Right hindlimb (tissue), 1 donor: ENCODE measurements at regions not wholly inside any gene's neighbourhood (a gene's known extent, or its start where the extent isn't known, plus 50 kb on each side); places are given as distances from the start of the nearest gene placed in this dataset.

Source experiments
- DNase-seq: peaks from one replicate; pipeline ENCODE4 v3.0.0-alpha.2; 2018

DNA sequence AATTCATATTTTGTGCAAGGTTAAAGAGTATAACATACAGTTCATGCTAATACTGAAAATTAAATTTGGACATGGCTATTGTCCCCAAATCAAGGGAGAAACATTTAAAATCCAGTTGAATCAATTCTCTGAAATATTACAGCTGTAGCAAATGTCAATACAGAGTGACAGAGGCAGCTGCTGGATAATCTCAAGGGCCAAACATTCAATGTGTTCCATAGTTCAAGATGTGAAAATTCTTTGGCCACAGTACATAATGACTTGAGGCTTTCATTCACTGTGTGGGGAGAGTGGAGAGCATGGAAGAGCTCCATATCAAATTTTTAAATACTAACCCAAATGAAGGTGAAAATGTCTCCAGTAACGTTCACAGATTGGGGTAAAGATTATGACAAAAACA, 1192.8 kb upstream of the CADM2 start:
- DNase-seq: peak; percentile 29

DNA sequence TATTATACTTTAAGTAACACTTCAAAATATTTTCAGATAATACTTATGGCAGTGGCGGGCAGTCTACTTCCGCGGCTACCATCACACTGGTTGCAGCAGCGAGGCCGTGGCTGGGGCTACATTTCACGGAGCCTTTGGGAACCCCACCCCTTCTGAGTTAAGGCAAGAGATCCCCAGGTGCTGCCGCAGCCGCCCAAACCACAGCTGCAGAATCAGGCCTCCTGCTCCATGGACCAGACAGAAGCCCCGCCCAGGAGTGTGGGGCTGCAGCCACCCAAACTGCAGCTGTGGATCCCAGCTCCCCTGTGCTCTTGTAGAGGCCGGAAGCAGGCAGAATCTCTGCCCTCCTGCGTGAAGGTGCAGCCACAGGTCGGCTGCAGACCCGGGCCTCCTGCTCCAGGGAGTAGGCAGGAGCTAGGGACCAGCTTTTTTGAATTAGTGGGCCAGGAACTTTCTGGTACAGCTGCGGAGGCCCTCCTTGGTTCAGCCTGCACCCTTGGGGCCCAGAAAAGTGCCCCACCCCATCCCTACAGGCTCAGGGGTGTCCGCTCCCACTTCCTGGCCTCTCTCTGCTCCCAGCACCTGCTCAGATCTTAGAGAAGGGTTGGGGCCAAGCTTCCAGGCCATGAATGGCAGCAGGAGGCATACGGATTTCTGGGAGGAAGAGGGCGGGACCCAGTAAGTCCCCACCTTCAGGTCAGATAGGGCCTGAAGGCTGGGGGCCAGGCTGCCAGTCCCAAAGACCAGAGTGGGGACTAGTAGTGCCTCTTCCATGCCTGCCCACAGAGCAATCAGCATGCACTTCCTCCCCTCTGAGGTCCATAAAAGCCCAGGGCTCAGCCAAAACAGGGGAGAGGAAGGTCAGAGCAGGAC, 1188.8 kb upstream of the CADM2 start:
- no peak for DNase-seq

DNA sequence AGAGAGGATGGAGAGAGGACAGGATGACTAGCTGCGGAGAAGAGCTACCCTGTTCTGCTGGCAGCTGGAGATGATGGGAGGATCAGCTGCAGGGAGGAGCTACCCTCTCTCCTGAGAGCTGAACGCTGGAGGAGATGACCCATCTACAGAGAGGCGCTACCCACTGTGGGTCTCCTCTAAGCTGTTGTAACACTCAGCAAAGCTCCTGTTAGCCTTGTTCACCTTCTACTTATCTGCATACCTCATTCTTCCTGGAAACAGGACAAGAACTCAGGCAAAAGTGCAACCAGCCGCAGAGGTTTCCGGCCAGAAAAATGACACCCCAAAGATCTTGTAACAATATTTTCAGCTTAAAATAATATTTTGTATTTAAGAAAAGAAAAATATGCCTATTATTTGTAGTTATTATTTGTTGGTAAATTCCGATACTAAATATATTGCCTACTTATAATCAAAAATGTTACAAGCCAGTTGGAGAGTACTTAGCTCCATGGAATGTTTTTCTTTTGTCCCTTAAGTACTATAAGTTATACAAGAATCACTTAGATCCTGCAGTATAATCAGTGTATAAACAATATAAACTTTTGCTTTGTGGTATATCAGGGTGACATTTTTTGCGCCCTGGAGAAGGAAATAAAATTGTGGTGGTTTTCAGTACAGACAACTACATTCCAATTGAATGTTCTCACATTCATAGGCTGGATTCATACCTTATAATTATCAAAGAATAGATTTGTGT, 1188.0 kb upstream of the CADM2 start:
- DNase-seq: no peak

DNA sequence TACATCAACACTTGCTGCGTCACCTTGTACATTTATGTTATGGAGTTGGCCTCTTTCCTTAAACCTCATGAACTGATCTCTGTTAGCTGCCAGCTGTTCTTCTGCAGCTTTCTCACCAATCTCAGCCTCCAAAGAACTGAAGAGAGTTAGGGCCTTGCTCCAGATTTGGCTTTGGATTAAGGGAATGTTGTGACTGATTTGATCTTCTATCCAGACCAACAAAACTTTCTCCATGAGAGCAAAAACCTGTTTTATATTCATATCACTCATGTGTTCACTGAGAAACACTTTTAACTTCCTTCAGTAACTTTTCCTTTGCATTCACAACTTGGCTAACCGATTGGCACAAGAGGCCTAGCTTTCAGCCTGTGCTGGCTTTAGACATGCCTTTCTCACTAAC, 1156.0 kb upstream of the CADM2 start:
- no peak for DNase-seq

DNA sequence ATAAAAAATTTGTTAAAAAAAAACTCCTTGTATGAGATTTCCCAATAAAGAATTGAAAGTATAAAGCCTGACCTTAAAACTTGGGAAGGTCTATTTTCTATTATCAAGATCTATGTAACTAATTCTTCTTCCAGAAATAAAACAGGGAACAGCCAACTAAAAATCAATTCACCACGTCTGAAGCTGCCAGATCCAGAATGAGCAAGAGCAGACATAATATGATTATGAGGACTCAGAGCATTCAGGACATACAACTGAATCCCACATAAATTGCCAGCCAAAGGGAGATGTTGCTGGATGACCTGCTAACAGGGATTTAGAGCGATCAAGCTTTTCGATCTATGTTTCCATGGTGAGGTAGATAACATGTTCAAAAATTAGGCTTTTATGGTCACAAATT, 1151.3 kb upstream of the CADM2 start:
- no peak for DNase-seq

DNA sequence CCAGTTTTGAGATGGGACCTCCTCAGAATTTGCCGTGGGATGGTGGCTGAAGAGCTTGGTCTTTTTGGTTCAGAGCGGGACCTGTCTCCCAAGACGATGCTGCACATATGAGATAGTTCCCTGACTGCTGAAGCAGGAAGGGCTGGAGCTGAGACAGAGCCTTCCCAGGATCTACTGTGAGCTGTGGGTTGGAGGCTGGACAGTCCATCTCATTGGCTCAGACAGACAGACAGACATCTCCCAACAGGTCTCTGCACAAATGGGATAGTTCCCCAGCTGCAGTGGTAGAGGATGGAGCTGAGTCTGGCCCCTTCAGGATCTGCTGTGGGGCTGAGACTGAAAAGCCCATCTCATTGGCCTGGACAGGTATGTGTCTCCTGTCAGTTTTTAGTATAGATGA, 1145.6 kb upstream of the CADM2 start:
- DNase-seq: no peak

DNA sequence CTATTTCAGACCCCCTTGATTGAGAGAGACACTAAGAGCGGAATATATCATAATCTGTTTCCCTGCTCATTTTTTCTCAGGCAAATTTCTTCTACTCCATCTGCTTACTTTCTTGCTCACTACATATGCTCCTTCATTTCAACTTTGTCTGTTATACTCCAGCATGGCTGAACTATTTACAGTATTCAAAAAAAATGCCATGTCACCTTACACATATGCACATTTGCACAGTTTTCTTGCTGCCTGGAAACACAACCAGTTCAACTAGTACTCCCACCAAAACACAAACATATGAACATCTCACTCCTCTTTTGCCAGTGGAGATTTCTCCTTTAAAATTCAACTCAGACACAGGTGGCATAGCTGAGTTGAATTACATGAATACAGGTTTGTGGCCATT, 1142.1 kb upstream of the CADM2 start:
- DNase-seq: no peak

DNA sequence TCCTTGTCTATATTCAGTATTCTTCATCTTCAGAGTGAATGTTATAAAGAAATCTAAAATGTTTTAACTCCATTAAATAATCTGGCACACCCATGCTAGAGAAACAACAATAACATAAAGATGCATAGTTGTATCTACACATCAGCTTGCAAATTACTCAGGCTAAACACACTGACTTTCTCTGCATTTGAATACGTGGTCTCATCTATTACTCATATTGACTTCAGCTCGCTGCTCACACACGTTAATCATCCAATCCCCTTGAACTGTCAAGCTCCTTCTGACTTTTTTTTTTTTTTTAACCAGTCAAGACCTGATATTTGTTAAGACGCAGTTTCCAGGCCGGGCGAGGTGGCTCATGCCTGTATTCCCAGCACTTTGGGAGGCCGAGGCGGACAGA, 1137.3 kb upstream of the CADM2 start:
- DNase-seq: no peak

DNA sequence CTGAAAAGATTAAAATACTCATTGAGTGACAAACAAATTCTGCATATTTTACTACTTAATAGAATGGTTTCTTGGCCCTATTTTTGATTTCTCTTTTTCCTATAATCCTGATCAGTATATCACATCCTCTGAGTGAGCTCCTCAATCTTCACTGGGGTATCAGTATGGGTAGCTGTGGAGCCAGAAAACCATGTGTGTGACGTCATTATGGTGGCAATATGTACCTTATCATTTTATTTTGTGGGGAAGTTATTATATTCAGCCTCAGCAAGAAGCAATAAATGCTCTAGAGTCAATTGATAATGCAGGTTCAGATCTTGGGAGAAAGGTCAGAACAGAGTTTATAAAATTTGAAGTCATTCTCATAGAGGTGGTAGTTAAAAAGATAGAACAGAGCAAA, 1135.7 kb upstream of the CADM2 start:
- DNase-seq: no peak

DNA sequence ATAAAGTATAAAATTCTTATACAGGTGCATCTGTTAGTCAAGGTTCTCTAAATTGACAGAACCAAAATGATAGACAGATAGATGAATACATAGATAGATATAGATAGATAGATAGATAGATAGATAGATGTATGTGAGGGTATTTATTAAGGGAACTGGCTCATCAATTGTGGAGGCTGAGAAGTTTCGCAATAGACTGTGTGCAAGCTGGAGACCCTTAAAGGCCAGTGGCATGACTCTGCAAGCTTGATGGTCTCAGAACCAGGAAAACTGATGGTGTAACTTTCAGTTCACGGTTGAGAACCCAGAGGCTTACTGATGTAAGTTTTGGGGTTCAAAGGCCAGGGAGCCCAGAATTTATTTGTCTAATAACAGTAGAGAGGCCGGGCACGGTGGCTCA, 1123.7 kb upstream of the CADM2 start:
- DNase-seq: no peak

DNA sequence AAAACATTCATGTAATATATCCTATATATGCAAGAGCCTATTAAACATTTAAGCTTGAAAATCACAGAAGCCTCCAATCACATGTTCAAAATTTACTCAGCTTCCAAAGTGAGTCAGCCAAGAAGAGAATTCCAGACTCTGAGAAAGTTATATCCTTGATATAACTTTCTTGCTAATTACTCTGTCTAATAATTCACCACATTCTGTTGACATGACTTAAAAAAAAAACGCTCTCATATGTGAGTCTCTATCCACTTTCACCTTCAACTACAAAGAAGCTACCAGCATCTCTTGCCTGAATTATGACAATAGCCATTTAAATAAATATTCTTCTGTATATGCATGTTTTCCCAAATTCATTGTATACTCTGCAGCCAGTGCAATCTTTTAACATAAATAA, 1116.3 kb upstream of the CADM2 start:
- no peak for DNase-seq

DNA sequence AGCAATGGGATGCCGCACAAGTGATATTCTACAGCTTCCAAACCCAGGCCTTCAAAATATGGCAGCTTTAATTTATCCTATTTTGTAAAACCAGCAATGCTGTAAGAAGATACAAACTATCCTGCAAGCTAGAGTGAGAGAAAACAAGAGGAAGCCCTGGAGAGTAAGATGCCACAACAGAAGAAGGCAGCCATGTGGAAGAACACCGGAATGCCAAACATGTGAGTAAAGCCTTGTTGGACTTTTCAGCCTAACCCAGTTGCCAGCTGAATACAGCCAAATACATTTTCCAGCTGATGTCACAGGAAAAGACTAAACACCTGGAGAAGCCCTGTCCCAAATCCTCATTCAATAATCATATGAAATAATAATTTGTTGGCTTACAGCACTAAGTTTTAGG, 1115.1 kb upstream of the CADM2 start:
- DNase-seq: no peak

DNA sequence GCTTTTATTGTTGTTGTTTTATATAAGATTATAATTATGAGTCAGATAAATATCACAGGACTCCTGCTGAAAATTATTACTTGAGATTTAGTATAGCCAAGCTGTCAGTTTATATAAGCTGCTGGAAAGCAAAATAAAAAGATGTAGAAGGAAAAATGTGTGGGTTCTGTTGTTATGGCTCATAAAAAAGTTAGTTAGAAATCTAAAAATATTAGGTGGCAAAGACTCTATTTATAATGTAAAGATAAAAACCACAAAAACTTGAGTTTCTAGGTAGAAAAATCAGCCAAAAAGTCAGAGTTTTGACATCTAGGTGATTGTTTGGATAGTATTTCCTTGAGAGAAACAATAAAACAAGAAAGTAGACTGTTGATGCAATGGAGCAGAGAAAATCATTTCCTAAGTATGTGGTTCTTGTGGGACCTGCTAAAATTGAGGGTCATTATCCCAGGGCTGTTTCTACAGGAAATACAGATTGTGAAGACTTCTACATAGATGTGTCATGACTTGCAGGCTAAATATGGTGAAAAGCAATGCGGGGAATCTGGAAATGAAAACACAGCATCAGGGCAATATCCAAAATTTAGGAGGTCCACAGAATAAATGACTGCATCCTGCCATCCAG, 1109.6 kb upstream of the CADM2 start:
- DNase-seq: no peak

DNA sequence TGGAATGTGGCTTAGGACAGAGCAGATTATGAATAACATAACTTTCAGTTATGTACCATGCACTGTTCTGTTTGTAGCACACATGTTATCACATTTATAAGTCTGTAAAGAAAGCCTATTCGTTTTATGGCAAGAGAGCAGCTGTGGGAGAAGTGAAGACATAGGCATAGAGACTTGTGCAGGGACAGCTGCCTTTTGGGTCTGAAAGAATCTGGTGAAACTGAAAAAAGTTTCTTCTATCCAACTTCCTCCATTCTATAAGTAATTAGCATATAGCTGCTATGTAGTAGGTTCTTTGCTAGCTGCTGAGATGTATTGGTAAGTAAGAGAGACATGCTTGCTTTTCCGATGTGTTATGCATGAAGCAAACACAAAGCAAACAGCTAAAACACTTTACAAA, 1095.4 kb upstream of the CADM2 start:
- DNase-seq: no peak

DNA sequence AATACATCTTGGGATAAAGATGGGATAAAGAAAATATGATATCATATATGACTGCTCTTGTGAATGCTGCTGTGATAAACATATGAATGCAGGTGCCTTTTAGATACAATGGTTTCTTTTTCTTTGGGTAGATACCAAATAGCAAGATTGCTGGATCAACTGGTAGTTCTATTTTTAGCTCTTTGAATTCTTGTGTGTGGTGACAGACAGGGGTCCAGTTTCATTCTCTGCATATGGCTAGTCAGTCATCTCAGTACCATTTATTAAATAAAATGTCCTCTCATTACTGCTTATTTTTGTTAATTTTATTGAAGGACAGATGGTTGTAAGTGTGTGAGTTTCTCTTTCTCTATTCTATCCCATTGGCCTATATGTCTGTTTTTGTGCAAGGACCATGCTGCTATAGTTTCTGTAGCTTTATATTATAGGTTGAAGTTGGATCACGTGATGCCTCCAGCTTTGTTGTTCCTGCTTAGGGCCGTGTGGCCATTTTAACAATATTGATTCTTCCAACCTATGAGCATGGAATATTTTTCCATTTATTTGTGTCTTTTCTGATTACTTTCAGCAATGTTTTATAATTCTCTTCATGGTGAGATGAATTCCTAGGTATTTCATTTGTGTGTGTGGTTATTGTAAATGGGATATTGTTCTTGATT, 1089.8 kb upstream of the CADM2 start:
- DNase-seq: no peak

DNA sequence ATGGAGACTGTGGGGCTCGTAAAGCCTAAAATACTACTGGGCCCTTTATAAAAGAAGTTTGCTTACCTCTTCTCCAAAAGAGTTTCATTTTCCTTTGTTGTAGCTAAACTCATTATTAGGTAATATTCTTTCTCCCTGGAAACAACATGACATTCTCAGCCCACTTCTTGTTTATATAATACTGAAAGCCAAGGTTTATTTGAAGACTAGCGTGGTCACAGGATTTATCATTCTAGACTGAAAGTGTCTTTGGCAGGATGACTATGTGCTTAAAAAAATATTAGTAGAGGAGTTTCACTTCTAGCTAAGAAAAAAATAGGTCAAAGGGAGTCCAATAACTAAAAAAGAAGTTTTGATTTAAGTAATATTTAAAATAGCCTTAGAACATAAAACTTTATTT, 1085.2 kb upstream of the CADM2 start:
- DNase-seq: no peak

DNA sequence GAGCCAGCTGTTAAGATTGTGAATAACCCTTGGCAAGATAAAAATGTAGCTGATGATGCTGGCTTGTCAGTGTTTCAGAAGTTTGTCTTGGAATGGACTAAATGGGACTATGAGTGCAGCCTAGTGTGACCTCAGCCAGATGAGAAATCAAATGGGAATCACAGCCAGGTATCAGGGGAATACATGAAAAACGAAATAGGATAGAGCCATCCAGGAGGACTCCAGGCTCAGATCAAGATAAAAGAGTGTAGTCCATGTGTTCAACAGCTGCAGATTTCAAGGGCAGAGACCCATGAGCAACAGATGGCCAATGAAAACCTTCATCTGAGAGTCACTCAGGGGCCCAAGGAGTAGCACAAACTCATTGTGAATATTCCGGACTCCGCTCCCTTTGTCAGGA, 1080.9 kb upstream of the CADM2 start:
- DNase-seq: peak; percentile 48

DNA sequence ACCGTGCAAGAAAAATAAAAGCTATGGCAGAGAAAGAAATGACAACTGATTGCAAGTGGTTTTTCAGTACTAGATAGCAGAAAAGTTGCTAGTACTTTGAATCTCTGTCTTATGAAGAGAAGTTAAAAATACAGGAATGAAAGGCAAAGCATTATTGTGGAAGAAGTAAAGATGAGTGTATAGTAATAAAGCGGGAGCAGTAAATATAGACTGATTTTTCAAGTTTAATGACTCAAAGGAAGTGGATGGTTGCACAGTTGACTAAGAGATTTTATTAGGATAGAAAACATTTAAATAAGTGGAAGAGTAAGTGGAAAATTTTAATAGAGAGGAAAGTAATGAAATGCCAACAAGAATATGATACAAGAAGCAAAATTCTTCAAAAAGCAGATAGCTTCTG, 1076.1 kb upstream of the CADM2 start:
- no peak for DNase-seq

DNA sequence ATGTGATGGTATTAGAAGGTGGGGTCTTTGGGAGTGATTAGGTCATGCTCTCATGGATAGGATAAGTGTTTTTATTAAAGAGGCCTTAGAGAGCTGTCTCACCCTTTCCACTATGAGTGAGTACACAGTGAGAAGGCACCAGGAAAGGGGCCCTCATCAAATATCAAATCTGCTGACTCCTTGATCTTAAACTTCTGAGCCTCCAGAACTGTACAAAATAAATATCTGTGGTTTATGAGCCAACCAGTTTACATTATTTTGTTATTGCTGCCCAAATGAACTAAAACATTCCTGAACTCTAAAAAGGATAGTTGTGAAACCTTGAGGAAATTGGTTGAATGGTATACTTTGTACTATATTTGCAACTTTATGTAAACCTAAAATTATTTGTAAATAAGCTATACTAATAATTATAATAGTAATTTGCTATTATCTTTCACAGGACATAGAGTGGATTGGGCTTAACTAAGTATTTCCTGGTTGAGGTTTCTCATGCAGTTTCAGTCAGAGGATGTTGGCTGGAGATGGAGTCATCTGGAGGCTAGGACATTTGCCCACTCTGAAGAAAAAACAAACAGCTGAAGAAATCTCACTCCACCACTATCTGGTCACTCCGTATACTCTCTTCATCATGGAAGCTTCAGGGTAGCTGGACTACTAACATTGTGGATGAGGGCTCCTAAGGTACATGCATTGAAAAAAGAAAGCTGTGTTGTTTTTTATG, 1068.6 kb upstream of the CADM2 start:
- DNase-seq: no peak

DNA sequence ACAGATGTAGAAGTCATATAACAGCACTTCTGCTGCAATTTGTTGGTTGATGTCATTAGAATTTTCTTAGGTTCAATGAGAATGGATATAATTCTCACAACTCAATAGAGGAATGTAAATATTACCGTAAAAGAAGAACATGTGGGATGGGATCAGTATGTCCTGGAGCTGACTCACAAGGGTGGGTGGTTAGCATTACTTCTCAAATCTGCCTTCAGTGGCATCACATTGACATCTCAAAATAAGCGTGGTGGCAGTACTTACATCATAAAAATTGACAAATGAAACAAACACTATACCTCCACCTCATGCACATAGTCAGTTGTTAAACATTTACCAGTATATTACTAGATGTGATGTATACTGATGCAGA, 1068.0 kb upstream of the CADM2 start:
- no peak for DNase-seq

DNA sequence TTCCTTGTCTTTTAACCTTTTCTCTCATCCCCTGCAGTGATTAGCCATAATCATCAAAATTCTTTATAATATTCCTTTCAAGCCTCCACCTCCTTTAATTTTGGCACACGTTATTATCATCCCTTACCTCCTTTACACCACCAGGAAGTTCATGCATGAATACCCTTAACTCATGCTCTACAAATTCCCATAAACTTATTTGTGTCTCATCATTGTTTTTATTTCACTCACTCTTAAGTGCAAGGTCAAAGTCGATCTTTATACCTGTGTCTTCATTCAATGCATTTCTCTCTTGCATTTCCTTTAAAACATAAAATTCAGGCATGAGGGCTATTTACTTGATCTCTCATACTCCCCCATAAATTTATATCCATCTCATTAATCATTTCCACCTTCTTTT, 1064.6 kb upstream of the CADM2 start:
- no peak for DNase-seq

DNA sequence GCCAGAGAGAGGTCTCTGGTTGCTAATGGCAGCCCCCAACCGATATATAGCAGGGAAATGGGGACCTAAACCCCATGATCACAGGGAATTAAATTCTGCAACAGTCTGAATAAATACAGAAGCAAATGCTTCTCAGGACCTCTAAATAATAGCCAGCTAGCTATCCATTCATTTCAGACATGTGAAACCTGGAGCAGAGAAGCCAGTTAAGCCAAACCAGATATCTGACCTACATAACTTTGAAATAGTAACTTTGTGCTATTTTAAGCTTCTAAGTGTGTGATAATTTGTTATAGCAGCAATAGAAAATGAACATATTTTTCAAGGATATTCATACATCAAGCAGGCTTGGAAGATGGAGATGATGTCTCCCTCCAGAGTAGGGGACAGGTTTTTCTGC, 1062.9 kb upstream of the CADM2 start:
- no peak for DNase-seq
